ENCODE measurements at regions not wholly inside any gene's neighbourhood (a gene's known extent, or its start where the extent isn't known, plus 50 kb on each side); places are given as distances from the start of the nearest gene placed in this dataset.

GRCh38 chr12:24099576-24099975 is 150.1 kb upstream of the SOX5 start:
- no peak for DNase-seq (ENCODE audit: low read depth in 2 of 2)

GRCh38 chr12:24095245-24095644 is 145.8 kb upstream of the SOX5 start:
- no peak for DNase-seq (ENCODE audit: low read depth in 2 of 2)

GRCh38 chr12:24089510-24089890 is 140.0 kb upstream of the SOX5 start:
- DNase-seq (ENCODE audit: low read depth in 2 of 2) = no peak

GRCh38 chr12:24088751-24089509 is 139.5 kb upstream of the SOX5 start:
- no peak for DNase-seq (ENCODE audit: low read depth in 2 of 2)

- no peak for DNase-seq (ENCODE audit: low read depth in 2 of 2)
These were observed 137.8 kb upstream of the SOX5 start for GRCh38 chr12:24087294-24087693.

GRCh38 chr12:24084800-24085199 is 135.3 kb upstream of the SOX5 start:
- DNase-seq (ENCODE audit: low read depth in 2 of 2) = no peak

- no peak for DNase-seq (ENCODE audit: low read depth in 2 of 2)
These were observed 134.4 kb upstream of the SOX5 start for GRCh38 chr12:24083838-24084237.

- DNase-seq (ENCODE audit: low read depth in 2 of 2) = no peak
These were observed 132.1 kb upstream of the SOX5 start for GRCh38 chr12:24081606-24082005.

GRCh38 chr12:24081092-24081529 is 131.6 kb upstream of the SOX5 start:
- DNase-seq (ENCODE audit: low read depth in 2 of 2) = no peak

GRCh38 chr12:24080465-24080864 is 131.0 kb upstream of the SOX5 start:
- no peak for DNase-seq (ENCODE audit: low read depth in 2 of 2)

- no peak for DNase-seq (ENCODE audit: low read depth in 2 of 2)
These were observed 129.6 kb upstream of the SOX5 start for GRCh38 chr12:24079083-24079482.

- no peak for DNase-seq (ENCODE audit: low read depth in 2 of 2)
These were observed 128.9 kb upstream of the SOX5 start for GRCh38 chr12:24078318-24078765.

- no peak for DNase-seq (ENCODE audit: low read depth in 2 of 2)
These were observed 127.7 kb upstream of the SOX5 start for GRCh38 chr12:24077161-24077560.

- no peak for DNase-seq (ENCODE audit: low read depth in 2 of 2)
These were observed 126.2 kb upstream of the SOX5 start for GRCh38 chr12:24075650-24076049.

- DNase-seq (ENCODE audit: low read depth in 2 of 2) = no peak
These were observed 123.8 kb upstream of the SOX5 start for GRCh38 chr12:24073170-24073810.

GRCh38 chr12:24072302-24072701 is 122.8 kb upstream of the SOX5 start:
- DNase-seq (ENCODE audit: low read depth in 2 of 2) = no peak

- DNase-seq (ENCODE audit: low read depth in 2 of 2) = no peak
These were observed 122.4 kb upstream of the SOX5 start for GRCh38 chr12:24071842-24072241.

GRCh38 chr12:24069532-24070395 is 120.3 kb upstream of the SOX5 start:
- no peak for DNase-seq (ENCODE audit: low read depth in 2 of 2)

GRCh38 chr12:24066865-24067264 is 117.4 kb upstream of the SOX5 start:
- no peak for DNase-seq (ENCODE audit: low read depth in 2 of 2)

GRCh38 chr12:24066097-24066496 is 116.6 kb upstream of the SOX5 start:
- no peak for DNase-seq (ENCODE audit: low read depth in 2 of 2)

GRCh38 chr12:24062642-24063245 is 113.3 kb upstream of the SOX5 start:
- DNase-seq (ENCODE audit: low read depth in 2 of 2) = no peak

GRCh38 chr12:24060089-24060488 is 110.6 kb upstream of the SOX5 start:
- no peak for DNase-seq (ENCODE audit: low read depth in 2 of 2)

Measured in dermis microvascular lymphatic vessel endothelial cell (primary cell).